ENCODE measurements at regions not wholly inside any gene's neighbourhood (a gene's known extent, or its start where the extent isn't known, plus 50 kb on each side); places are given as distances from the start of the nearest gene placed in this dataset.

GRCh38 chr4:104682311-104682710 lies 187.6 kb upstream of the CXXC4 start:
- DNase-seq: no peak

GRCh38 chr4:104693601-104694201 lies 199.0 kb upstream of the CXXC4 start:
- no peak for DNase-seq

GRCh38 chr4:104716584-104716983 lies 221.9 kb upstream of the CXXC4 start:
- DNase-seq: no peak

- no peak for DNase-seq
Measured at GRCh38 chr4:104719539-104720230, 225.0 kb upstream of the CXXC4 start.

GRCh38 chr4:104722467-104722866 lies 227.8 kb upstream of the CXXC4 start:
- no peak for DNase-seq

- no peak for DNase-seq
Measured at GRCh38 chr4:104726002-104726401, 231.3 kb upstream of the CXXC4 start.

GRCh38 chr4:104727643-104728042 lies 232.9 kb upstream of the CXXC4 start:
- no peak for DNase-seq

- no peak for DNase-seq
Measured at GRCh38 chr4:104728380-104729122, 233.9 kb upstream of the CXXC4 start.

- DNase-seq: no peak
Measured at GRCh38 chr4:104732766-104733165, 238.1 kb upstream of the CXXC4 start.

GRCh38 chr4:104735174-104735573 lies 240.5 kb upstream of the CXXC4 start:
- DNase-seq: no peak

- no peak for DNase-seq
Measured at GRCh38 chr4:104740161-104740560, 245.5 kb upstream of the CXXC4 start.

- no peak for DNase-seq
Measured at GRCh38 chr4:104743215-104743653, 248.5 kb upstream of the CXXC4 start.

- DNase-seq: no peak
Measured at GRCh38 chr4:104747635-104748034, 252.9 kb upstream of the CXXC4 start.

- no peak for DNase-seq
Measured at GRCh38 chr4:104749062-104749461, 254.4 kb upstream of the CXXC4 start.

GRCh38 chr4:104750008-104750407 lies 255.3 kb upstream of the CXXC4 start:
- no peak for DNase-seq

GRCh38 chr4:104751468-104751867 lies 256.8 kb upstream of the CXXC4 start:
- no peak for DNase-seq

- DNase-seq: no peak
Measured at GRCh38 chr4:104752337-104752736, 257.6 kb upstream of the CXXC4 start.

- no peak for DNase-seq
Measured at GRCh38 chr4:104756837-104757236, 262.1 kb upstream of the CXXC4 start.

GRCh38 chr4:104758574-104758973 lies 263.9 kb upstream of the CXXC4 start:
- DNase-seq: no peak

GRCh38 chr4:104763554-104764222 lies 269.0 kb upstream of the CXXC4 start:
- DNase-seq: no peak

GRCh38 chr4:104766676-104767075 lies 272.0 kb upstream of the CXXC4 start:
- no peak for DNase-seq

GRCh38 chr4:104772849-104773248 lies 278.2 kb upstream of the CXXC4 start:
- no peak for DNase-seq

- DNase-seq: no peak
Measured at GRCh38 chr4:104795264-104795939, 300.7 kb upstream of the CXXC4 start.

Data from stimulated activated CD4-positive, alpha-beta T cell treated with anti-CD3 and anti-CD28 coated beads, Interleukin-4, amount 100 ng/mL, for 24 hours (primary cell).